Peyer's patch (tissue), 4 donors: ENCODE measurements at regions not wholly inside any gene's neighbourhood (a gene's known extent, or its start where the extent isn't known, plus 50 kb on each side); places are given as distances from the start of the nearest gene placed in this dataset.
"Not testable (repeated sequence)": the region's sequence is repeated elsewhere in the genome, so short reads cannot be mapped to it uniquely, and the experiment has no call there.

Experiments used
- DNase-seq, 3 donors: peaks; one replicate each; pipeline ENCODE4 v3.0.0-alpha.2; 2017 to 2019
- H3K27ac ChIP-seq, 4 donors: fragments of 200-600 bp; sonication (generic); one replicate each; pipeline ENCODE4 v1.5.1; 2016 to 2019
- H3K27me3 ChIP-seq, 2 donors: fragments of 200-600 bp; sonication (generic); one replicate each; pipeline ENCODE4 v1.5.1; 2019
- H3K36me3 ChIP-seq, 3 donors: fragments of 200-600 bp; sonication (generic); one replicate each; pipeline ENCODE4 v1.5.1; 2016 to 2019
- H3K4me1 ChIP-seq, 4 donors: fragments of 200-600 bp; sonication (generic); one replicate each; pipeline ENCODE4 v1.5.1; 2016 to 2019
- H3K4me3 ChIP-seq, 4 donors: fragments of 200-600 bp; sonication (generic); 1 replicate in 3 of 4; 2 replicates in 1 of 4; pipeline ENCODE4 v1.5.1; 2016 to 2019; ENCODE audit warnings: mild to moderate bottlenecking in 1 of 4
- H3K9me3 ChIP-seq, 4 donors: fragments of 200-600 bp; sonication (generic); one replicate each; pipeline ENCODE4 v1.5.1; 2016 to 2019; ENCODE audit warnings: mild to moderate bottlenecking in 1 of 4
- CTCF ChIP-seq, 6 experiments: fragments of 450-650 bp in 4 of 6; fragments of 200-600 bp in 2 of 6; sonication (generic) in 1 of 6; IDR thresholded peaks; one replicate each; pipeline ENCODE4 v1.5.1; 2017 to 2019; ENCODE audit warnings: antibody characterized with exemption in 6 of 6, mild to moderate bottlenecking in 3 of 6, moderate library complexity in 1 of 6
- POLR2A ChIP-seq, 2 donors: fragments of 450-650 bp; IDR thresholded peaks; one replicate each; pipeline ENCODE4 v1.5.1; 2017; ENCODE audit warnings: antibody characterized with exemption in 2 of 2, mild to moderate bottlenecking in 2 of 2, moderate library complexity in 2 of 2

DNA sequence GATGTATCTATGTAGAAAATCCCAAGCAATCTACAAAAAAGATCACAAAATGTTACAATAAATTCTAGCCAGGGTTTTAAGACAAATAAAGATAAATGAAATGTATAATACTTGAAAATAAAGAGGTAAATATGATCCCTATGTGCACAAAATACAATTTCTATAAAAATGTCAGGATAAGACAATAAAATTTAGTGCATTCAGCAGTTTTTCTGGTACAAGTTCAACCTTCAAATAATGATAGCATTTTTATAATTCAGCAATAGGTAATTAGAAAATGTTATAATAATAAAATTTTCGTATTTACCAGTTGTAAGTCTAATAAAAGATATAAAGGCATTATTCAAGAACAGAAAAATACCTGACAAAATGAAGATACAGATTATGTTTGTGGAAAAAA is 726.8 kb upstream of the FAT3 start:
- Histone ChIP-seq H3K4me3 (no peak overlapping the region), H3K27me3 (no peaks in the 10 kb centered on the region), H3K4me1 (no peaks in the 10 kb centered on the region), H3K27ac (no peak overlapping the region), H3K36me3 (no peaks in the 10 kb centered on the region), H3K9me3 (no peaks in the 10 kb centered on the region)
- no peak for DNase-seq
- TF ChIP-seq POLR2A (IDR thresholded peaks at IDR 0.05) (no peak), CTCF (IDR thresholded peaks at IDR 0.05) (no peak)

GRCh38 chr11:91495837-91496236 is 728.8 kb upstream of the FAT3 start:
- Histone ChIP-seq H3K36me3 (no peaks in the 10 kb centered on the region), H3K27me3 (no peaks in the 10 kb centered on the region), H3K27ac (no peak overlapping the region), H3K4me1 (no peaks in the 10 kb centered on the region), H3K4me3 (no peak overlapping the region), H3K9me3 (no peaks in the 10 kb centered on the region)
- TF ChIP-seq CTCF (IDR thresholded peaks at IDR 0.05) (no peak), POLR2A (IDR thresholded peaks at IDR 0.05) (no peak)
- DNase-seq = no peak

- Histone ChIP-seq H3K27me3 (no peaks in the 10 kb centered on the region), H3K4me3 (no peak overlapping the region), H3K36me3 (no peaks in the 10 kb centered on the region), H3K27ac (no peak overlapping the region), H3K9me3 (no peaks in the 10 kb centered on the region), H3K4me1 (no peaks in the 10 kb centered on the region)
- no peak for DNase-seq
- TF ChIP-seq CTCF (IDR thresholded peaks at IDR 0.05) (no peak), POLR2A (IDR thresholded peaks at IDR 0.05) (no peak)
Measured at GRCh38 chr11:91489989-91490388, 734.6 kb upstream of the FAT3 start.

DNA sequence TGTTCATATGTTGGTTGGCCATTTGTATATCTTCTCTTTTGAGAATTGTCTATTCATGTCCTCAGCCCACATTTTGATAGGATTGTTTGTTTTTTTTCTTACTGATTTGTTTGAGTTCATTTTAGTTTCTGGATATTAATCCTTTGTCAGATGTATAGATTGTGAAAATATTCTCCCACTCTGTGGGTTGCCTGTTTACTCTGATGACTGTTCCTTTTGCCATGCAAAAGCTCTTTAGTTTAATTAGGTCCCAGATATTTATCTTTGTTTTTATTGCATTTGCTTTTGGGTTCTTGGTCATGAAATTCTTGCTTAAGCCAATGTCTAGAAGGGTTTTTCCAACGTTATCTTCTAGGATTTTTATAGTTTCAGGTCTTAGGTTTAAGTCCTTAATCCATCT is 740.7 kb upstream of the FAT3 start:
- not testable (repeated sequence) for H3K4me1 ChIP-seq, H3K4me3 ChIP-seq, H3K36me3 ChIP-seq, H3K27me3 ChIP-seq, DNase-seq, H3K9me3 ChIP-seq, H3K27ac ChIP-seq

DNA sequence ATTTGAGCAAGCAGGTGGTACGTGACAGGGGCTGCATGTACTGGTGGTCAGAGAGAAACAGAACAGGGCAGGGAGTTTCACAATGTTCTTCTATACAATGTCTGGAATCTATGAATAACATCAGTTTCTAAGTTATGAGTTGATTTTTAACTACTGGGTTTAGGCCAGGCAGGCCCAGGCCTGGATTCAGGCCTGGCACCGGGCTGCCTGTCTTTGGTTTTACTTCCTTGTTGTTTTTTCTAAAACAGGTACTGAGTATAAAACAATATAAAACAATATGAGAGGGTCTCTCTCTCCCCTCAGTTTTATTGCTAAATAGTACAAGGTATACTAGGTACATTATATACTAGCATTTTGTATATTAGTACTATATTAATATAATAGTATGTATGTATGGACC is 742.7 kb upstream of the FAT3 start:
- not testable (repeated sequence) for H3K27ac ChIP-seq, DNase-seq

DNA sequence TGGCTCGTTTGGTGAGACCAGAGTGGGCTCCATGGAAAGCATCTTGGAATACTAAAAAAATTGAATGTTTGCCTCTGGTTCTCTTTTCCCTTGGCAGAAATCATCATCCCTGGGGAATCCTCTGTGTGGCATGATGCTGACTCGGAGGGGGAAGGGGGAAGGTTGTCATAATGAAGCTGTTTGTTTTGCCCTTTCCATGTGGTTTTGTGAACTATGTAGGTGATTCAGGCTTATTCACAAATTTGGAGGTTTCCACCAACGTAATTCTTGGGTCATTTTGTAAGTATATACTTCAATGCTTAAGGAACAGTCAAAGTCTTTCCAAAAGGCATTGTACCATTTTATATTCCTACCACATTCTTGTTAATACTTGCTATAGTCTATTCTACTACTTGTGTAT is 754.0 kb upstream of the FAT3 start:
- Histone ChIP-seq H3K9me3 (no peaks in the 10 kb centered on the region), H3K27me3 (no peaks in the 10 kb centered on the region), H3K36me3 (no peaks in the 10 kb centered on the region), H3K4me1 (no peaks in the 10 kb centered on the region), H3K4me3 (no peak overlapping the region), H3K27ac (no peak overlapping the region)
- no peak for DNase-seq
- TF ChIP-seq CTCF (IDR thresholded peaks at IDR 0.05) (no peak), POLR2A (IDR thresholded peaks at IDR 0.05) (no peak)

More for the DNA sequence above, 742.7 kb upstream of the FAT3 start:
- not testable (repeated sequence) for H3K36me3 ChIP-seq, H3K4me1 ChIP-seq, H3K27me3 ChIP-seq, H3K4me3 ChIP-seq, H3K9me3 ChIP-seq

GRCh38 chr11:91459840-91460239 is 764.8 kb upstream of the FAT3 start:
- Histone ChIP-seq H3K4me1 (no peaks in the 10 kb centered on the region), H3K36me3 (no peaks in the 10 kb centered on the region), H3K9me3 (no peaks in the 10 kb centered on the region), H3K27ac (no peak overlapping the region), H3K27me3 (no peaks in the 10 kb centered on the region), H3K4me3 (no peak overlapping the region)
- TF ChIP-seq POLR2A (IDR thresholded peaks at IDR 0.05) (no peak), CTCF (IDR thresholded peaks at IDR 0.05) (no peak)
- no peak for DNase-seq
